CD14-positive monocyte (primary cell): ENCODE measurements at regions not wholly inside any gene's neighbourhood (a gene's known extent, or its start where the extent isn't known, plus 50 kb on each side); places are given as distances from the start of the nearest gene placed in this dataset.

Experiments used
- DNase-seq, 3 donors: peaks; one replicate each; pipeline ENCODE4 v3.0.0-alpha.2; 2011 to 2022
- H2AFZ ChIP-seq: 2 replicates; pipeline ENCODE4 v1.6.0; 2012; ENCODE audit warnings: mild to moderate bottlenecking, low read depth, low read length, inconsistent platforms; ENCODE audit not compliant: insufficient read depth, poor library complexity, severe bottlenecking
- H3K27ac ChIP-seq, 2 donors: 1 replicate in 1 of 2; 2 replicates in 1 of 2; pipeline ENCODE4 v1.5.1; 2012 to 2013; ENCODE audit warnings: low read length in 2 of 2, control low read depth in 1 of 2, inconsistent platforms in 1 of 2, low read depth in 1 of 2, mild to moderate bottlenecking in 1 of 2
- H3K27me3 ChIP-seq, 2 donors: one replicate each; pipeline versions ENCODE4 v1.6.0 to v1.6.1; 2011 to 2013; ENCODE audit warnings: low read length in 2 of 2; ENCODE audit not compliant: control insufficient read depth in 2 of 2, insufficient read depth in 2 of 2
- H3K36me3 ChIP-seq, 2 donors: replicated peaks in 1 of 2; 1 replicate in 1 of 2; 2 replicates in 1 of 2; pipeline versions ENCODE4 v1.5.1 to v1.6.1; 2012 to 2013; ENCODE audit warnings: low read length in 2 of 2, control low read depth in 1 of 2, inconsistent platforms in 1 of 2, mild to moderate bottlenecking in 1 of 2; ENCODE audit not compliant: insufficient read depth in 2 of 2, control insufficient read depth in 1 of 2
- H3K4me1 ChIP-seq, 2 donors: 1 replicate in 1 of 2; 2 replicates in 1 of 2; pipeline versions ENCODE4 v1.5.1 to v1.6.1; 2012 to 2013; ENCODE audit warnings: low read length in 2 of 2, control low read depth in 1 of 2, inconsistent platforms in 1 of 2, mild to moderate bottlenecking in 1 of 2, moderate library complexity in 1 of 2; ENCODE audit not compliant: insufficient read depth in 2 of 2, control insufficient read depth in 1 of 2
- H3K4me2 ChIP-seq: replicated peaks from 2 replicates; pipeline ENCODE3; 2012; ENCODE audit warnings: low read length, moderate library complexity, mild to moderate bottlenecking; ENCODE audit not compliant: poor library complexity, severe bottlenecking; ENCODE audit errors: extremely low read depth
- H3K4me3 ChIP-seq, 3 experiments: fragments of 200-600 bp in 1 of 3; sonication (generic) in 1 of 3; replicated peaks in 1 of 3; 1 replicate in 2 of 3; 2 replicates in 1 of 3; pipeline ENCODE4 v1.5.1; 2011 to 2013; ENCODE audit warnings: low read length in 3 of 3, mild to moderate bottlenecking in 3 of 3, control low read depth in 2 of 3, low read depth in 2 of 3, inconsistent platforms in 1 of 3, moderate library complexity in 1 of 3
- H3K79me2 ChIP-seq: 2 replicates; pipeline ENCODE4 v1.6.0; 2012; ENCODE audit warnings: mild to moderate bottlenecking, control low read depth, inconsistent platforms, low read length, moderate library complexity; ENCODE audit not compliant: insufficient read depth
- H3K9ac ChIP-seq: 2 replicates; pipeline ENCODE4 v1.6.0; 2017; ENCODE audit warnings: low read length, mild to moderate bottlenecking; ENCODE audit not compliant: insufficient read depth, poor library complexity, severe bottlenecking
- H3K9me3 ChIP-seq, 2 donors: replicated peaks in 1 of 2; 1 replicate in 1 of 2; 2 replicates in 1 of 2; pipeline versions ENCODE4 v1.5.1 to v1.6.1; 2012 to 2013; ENCODE audit warnings: low read length in 2 of 2, control low read depth in 1 of 2; ENCODE audit not compliant: control insufficient read depth in 1 of 2, insufficient read depth in 1 of 2
- H4K20me1 ChIP-seq: 2 replicates; pipeline ENCODE4 v1.6.0; 2012; ENCODE audit warnings: mild to moderate bottlenecking, low read length, control low read depth, moderate library complexity; ENCODE audit not compliant: insufficient read depth
- H3K27ac Mint-ChIP-seq, 7 donors: one replicate each; pipeline ENCODE4 v1.8.0; 2020; ENCODE audit warnings: mild to moderate bottlenecking in 7 of 7, mixed read lengths in 7 of 7, moderate library complexity in 6 of 7, inconsistent platforms in 2 of 7
- H3K27me3 Mint-ChIP-seq, 3 donors: one replicate each; pipeline ENCODE4 v1.8.0; 2021 to 2022; ENCODE audit warnings: low read depth in 3 of 3, mild to moderate bottlenecking in 3 of 3, mixed read lengths in 3 of 3, moderate library complexity in 3 of 3, inconsistent platforms in 1 of 3
- H3K36me3 Mint-ChIP-seq, 2 donors: one replicate each; pipeline ENCODE4 v1.8.0; 2020; ENCODE audit warnings: mixed read lengths in 2 of 2, inconsistent platforms in 1 of 2, mild to moderate bottlenecking in 1 of 2
- H3K4me1 Mint-ChIP-seq: one replicate; pipeline ENCODE4 v1.8.0; 2020; ENCODE audit warnings: mild to moderate bottlenecking, mixed read lengths
- H3K4me3 Mint-ChIP-seq, 2 donors: one replicate each; pipeline ENCODE4 v1.8.0; 2020; ENCODE audit warnings: mild to moderate bottlenecking in 2 of 2, mixed read lengths in 2 of 2, moderate library complexity in 1 of 2
- H3K9me3 Mint-ChIP-seq, 7 donors: one replicate each; pipeline ENCODE4 v1.8.0; 2020 to 2022; ENCODE audit warnings: mixed read lengths in 7 of 7, mild to moderate bottlenecking in 6 of 7, moderate library complexity in 6 of 7, inconsistent platforms in 2 of 7
- CTCF ChIP-seq: fragments of 200-600 bp; IDR thresholded peaks from one replicate; pipeline ENCODE4 v1.8.0; 2022; ENCODE audit warnings: antibody characterized with exemption, mild to moderate bottlenecking
- WGBS: methylation state at CpG from one replicate; pipeline ENCODE4 v1.1.5; 2013; ENCODE audit warnings: missing lambda C conversion rate; ENCODE audit not compliant: insufficient coverage; 5-methylcytosine and 5-hydroxymethylcytosine counted together
- intact Hi-C, 2 donors: fragments of 100-400 bp; cut with micrococcal nuclease; formaldehyde crosslinking; loops; one replicate each; pipeline versions ENCODE4 v1.15.0 to v1.15.1; 2023

- H3K27ac Mint-ChIP-seq: no peak overlapping the region
- H3K36me3 Mint-ChIP-seq: no peaks in the 10 kb centered on the region
- peaks cover 0 to 6% (median 3%) of the 10 kb centered on the region in 3 donors for H3K27me3 Mint-ChIP-seq
- Histone ChIP-seq H3K4me3 (peak overlapping the region in 1 of 3 experiments; percentile 26), H3K4me2 (no peak overlapping the region), H4K20me1 (no peaks in the 10 kb centered on the region), H3K27ac (peak overlapping the region in 1 of 2 donors; percentile 62), H3K36me3 (no peaks in the 10 kb centered on the region), H3K9me3 (no peaks in the 10 kb centered on the region), H3K9ac (no peak overlapping the region), H2AFZ (no peak overlapping the region), H3K4me1 (peaks cover 46% of the 10 kb centered on the region in 2 donors), H3K79me2 (no peaks in the 10 kb centered on the region), H3K27me3 (no peaks in the 10 kb centered on the region)
- H3K4me3 Mint-ChIP-seq: no peak overlapping the region
- TF ChIP-seq CTCF: no peak
- intact Hi-C loops: no loop called here
- no peak for DNase-seq
- H3K4me1 Mint-ChIP-seq: peaks cover 54% of the 10 kb centered on the region
- peaks cover 0 to 5% (median 0%) of the 10 kb centered on the region in 7 donors for H3K9me3 Mint-ChIP-seq
- 91% methylated on average over 6 of the region's 6 CpGs for WGBS
These were observed 82.5 kb downstream of the CMPK2 start for GRCh38 chr2:6783238-6783614.

DNA sequence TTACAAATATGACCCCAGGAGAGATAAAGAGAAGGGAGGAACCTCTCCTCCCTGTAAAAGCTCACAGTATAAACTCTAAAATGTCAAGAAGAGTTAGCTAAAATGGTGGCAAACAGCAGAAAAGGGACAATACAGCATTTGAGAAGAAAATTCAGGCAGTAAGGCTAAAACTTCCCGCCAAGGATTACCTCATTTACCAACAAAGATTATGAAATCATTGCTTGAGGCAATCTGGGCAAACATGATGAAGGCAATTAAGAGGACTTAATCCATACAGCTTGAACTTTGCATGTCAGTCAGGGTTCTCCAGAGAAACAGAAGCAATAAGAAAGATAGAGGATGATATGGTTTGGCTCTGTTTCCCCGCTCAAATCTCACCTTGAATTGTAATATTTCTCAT is 81.4 kb downstream of the CMPK2 start:
- peaks cover 0 to 5% (median 0%) of the 10 kb centered on the region in 7 donors for H3K9me3 Mint-ChIP-seq

More for the DNA sequence above, 81.4 kb downstream of the CMPK2 start:
- Histone ChIP-seq H4K20me1 (no peaks in the 10 kb centered on the region), H3K4me3 (no peak overlapping the region), H2AFZ (no peak overlapping the region), H3K9ac (no peak overlapping the region), H3K36me3 (no peaks in the 10 kb centered on the region), H3K27me3 (no peaks in the 10 kb centered on the region), H3K9me3 (no peaks in the 10 kb centered on the region), H3K4me1 (peaks cover 46% of the 10 kb centered on the region in 2 donors), H3K27ac (no peak overlapping the region), H3K79me2 (no peaks in the 10 kb centered on the region), H3K4me2 (no peak overlapping the region)
- H3K27ac Mint-ChIP-seq: peak overlapping the region in 4 of 7 donors; percentile 17 to 57 (median 31)
- no peaks in the 10 kb centered on the region for H3K36me3 Mint-ChIP-seq
- peak in 2 of 3 donors; percentile 31 to 35 for DNase-seq
- peaks cover 54% of the 10 kb centered on the region for H3K4me1 Mint-ChIP-seq
- peak overlapping the region in 1 of 2 donors; percentile 35 for H3K4me3 Mint-ChIP-seq
- 100% methylated on average over 1 of the region's 2 CpGs for WGBS
- TF ChIP-seq CTCF: no peak
- peaks cover 1 to 3% (median 1%) of the 10 kb centered on the region in 3 donors for H3K27me3 Mint-ChIP-seq
- intact Hi-C loops: no loop called here
